Vagina (tissue), 2 donors: ENCODE measurements at regions not wholly inside any gene's neighbourhood (a gene's known extent, or its start where the extent isn't known, plus 50 kb on each side); places are given as distances from the start of the nearest gene placed in this dataset.

ENCODE experiments used
- CTCF ChIP-seq, 3 experiments: fragments of 450-650 bp in 2 of 3; fragments of 200-600 bp in 1 of 3; sonication (generic) in 1 of 3; IDR thresholded peaks; one replicate each; pipeline ENCODE4 v1.5.1; 2017 to 2019; ENCODE audit warnings: antibody characterized with exemption in 3 of 3, mild to moderate bottlenecking in 2 of 3, moderate library complexity in 2 of 3
- POLR2A ChIP-seq, 2 donors: fragments of 450-650 bp; IDR thresholded peaks; one replicate each; pipeline ENCODE4 v1.6.1; 2017; ENCODE audit warnings: antibody characterized with exemption in 2 of 2, mild to moderate bottlenecking in 2 of 2, moderate library complexity in 2 of 2

GRCh38 chr20:52801628-52802006, 170.5 kb upstream of the TSHZ2 start:
- TF ChIP-seq CTCF (IDR thresholded peaks at IDR 0.05), result no peak
- TF ChIP-seq POLR2A (IDR thresholded peaks at IDR 0.05), result no peak
